ENCODE measurements at regions not wholly inside any gene's neighbourhood (a gene's known extent, or its start where the extent isn't known, plus 50 kb on each side); places are given as distances from the start of the nearest gene placed in this dataset.

DNA sequence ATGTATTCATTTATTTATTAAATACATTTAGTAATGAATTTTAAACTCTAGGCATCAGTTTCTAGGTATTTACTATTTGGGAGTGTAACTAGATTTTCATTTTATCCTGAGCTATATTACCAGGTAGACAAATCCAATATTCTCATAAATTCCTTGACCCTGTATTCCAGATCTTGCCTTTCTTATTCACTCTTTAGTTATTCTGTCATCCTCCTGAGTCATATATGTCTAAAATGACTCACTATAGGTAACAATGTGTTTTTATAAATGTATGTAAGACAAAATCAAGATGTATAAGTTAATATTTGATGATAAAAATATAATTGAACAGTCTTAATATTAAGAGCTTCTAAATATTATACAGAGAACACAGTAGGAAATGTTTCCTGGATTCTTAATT, 642.1 kb upstream of the NRSN1 start:
- TF ChIP-seq, protein P1, sequence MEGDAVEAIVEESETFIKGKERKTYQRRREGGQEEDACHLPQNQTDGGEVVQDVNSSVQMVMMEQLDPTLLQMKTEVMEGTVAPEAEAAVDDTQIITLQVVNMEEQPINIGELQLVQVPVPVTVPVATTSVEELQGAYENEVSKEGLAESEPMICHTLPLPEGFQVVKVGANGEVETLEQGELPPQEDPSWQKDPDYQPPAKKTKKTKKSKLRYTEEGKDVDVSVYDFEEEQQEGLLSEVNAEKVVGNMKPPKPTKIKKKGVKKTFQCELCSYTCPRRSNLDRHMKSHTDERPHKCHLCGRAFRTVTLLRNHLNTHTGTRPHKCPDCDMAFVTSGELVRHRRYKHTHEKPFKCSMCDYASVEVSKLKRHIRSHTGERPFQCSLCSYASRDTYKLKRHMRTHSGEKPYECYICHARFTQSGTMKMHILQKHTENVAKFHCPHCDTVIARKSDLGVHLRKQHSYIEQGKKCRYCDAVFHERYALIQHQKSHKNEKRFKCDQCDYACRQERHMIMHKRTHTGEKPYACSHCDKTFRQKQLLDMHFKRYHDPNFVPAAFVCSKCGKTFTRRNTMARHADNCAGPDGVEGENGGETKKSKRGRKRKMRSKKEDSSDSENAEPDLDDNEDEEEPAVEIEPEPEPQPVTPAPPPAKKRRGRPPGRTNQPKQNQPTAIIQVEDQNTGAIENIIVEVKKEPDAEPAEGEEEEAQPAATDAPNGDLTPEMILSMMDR (IDR thresholded peaks at IDR 0.05): no peak
- no peak for TF ChIP-seq ZNF317 (CRISPR knock-in tag; IDR thresholded peaks at IDR 0.05; ENCODE audit: borderline replicate concordance, low read depth)
- TF ChIP-seq, protein P2, sequence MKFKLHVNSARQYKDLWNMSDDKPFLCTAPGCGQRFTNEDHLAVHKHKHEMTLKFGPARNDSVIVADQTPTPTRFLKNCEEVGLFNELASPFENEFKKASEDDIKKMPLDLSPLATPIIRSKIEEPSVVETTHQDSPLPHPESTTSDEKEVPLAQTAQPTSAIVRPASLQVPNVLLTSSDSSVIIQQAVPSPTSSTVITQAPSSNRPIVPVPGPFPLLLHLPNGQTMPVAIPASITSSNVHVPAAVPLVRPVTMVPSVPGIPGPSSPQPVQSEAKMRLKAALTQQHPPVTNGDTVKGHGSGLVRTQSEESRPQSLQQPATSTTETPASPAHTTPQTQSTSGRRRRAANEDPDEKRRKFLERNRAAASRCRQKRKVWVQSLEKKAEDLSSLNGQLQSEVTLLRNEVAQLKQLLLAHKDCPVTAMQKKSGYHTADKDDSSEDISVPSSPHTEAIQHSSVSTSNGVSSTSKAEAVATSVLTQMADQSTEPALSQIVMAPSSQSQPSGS (CRISPR knock-in tag; IDR thresholded peaks at IDR 0.05; ENCODE audit: borderline replicate concordance, low read depth): no peak
- no peak for TF ChIP-seq E2F4 (CRISPR knock-in tag; IDR thresholded peaks at IDR 0.05; ENCODE audit: borderline replicate concordance, low read depth)
- TF ChIP-seq NR3C1 (CRISPR knock-in tag; conservative IDR thresholded peaks at IDR 0.05; ENCODE audit: low read depth): no peak
- TF ChIP-seq, protein P3, sequence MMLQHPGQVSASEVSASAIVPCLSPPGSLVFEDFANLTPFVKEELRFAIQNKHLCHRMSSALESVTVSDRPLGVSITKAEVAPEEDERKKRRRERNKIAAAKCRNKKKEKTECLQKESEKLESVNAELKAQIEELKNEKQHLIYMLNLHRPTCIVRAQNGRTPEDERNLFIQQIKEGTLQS (CRISPR knock-in tag; conservative IDR thresholded peaks at IDR 0.05): no peak
- no peak for TF ChIP-seq E2F1 (CRISPR knock-in tag; IDR thresholded peaks at IDR 0.05)
